ENCODE measurements at regions not wholly inside any gene's neighbourhood (a gene's known extent, or its start where the extent isn't known, plus 50 kb on each side); places are given as distances from the start of the nearest gene placed in this dataset.
"Not testable (repeated sequence)": the region's sequence is repeated elsewhere in the genome, so short reads cannot be mapped to it uniquely, and the experiment has no call there.

- Histone ChIP-seq H3K9ac (ENCODE audit: low read depth, low read length) (no peak overlapping the region), H3K27me3 (ENCODE audit: insufficient read depth, low read length) (no peaks in the 10 kb centered on the region), H3K27ac (ENCODE audit: low read depth, low read length) (no peak overlapping the region), H3K4me3 (ENCODE audit: low read length) (no peak overlapping the region), H3K4me1 (ENCODE audit: insufficient read depth, low read length) (no peaks in the 10 kb centered on the region), H3K9me3 (ENCODE audit: insufficient read depth, low read depth, low read length) (no peaks in the 10 kb centered on the region), H3K36me3 (ENCODE audit: insufficient read depth, low read length) (no peaks in the 10 kb centered on the region)
- WGBS: 90% methylated on average over 12 of the region's 12 CpGs
These were observed 293.4 kb upstream of the RNF32 start for GRCh38 chr7:156347132-156347531.

GRCh38 chr7:156344595-156344994 is 296.0 kb upstream of the RNF32 start:
- no peak overlapping the region for H3K27ac ChIP-seq (ENCODE audit: low read depth, low read length)
- no peaks in the 10 kb centered on the region for H3K9me3 ChIP-seq (ENCODE audit: insufficient read depth, low read depth, low read length)
- H3K4me1 ChIP-seq (ENCODE audit: insufficient read depth, low read length): no peaks in the 10 kb centered on the region
- no peak overlapping the region for H3K9ac ChIP-seq (ENCODE audit: low read depth, low read length)
- no peak overlapping the region for H3K4me3 ChIP-seq (ENCODE audit: low read length)
- WGBS: 94% methylated on average over 3 of the region's 3 CpGs
- no peaks in the 10 kb centered on the region for H3K27me3 ChIP-seq (ENCODE audit: insufficient read depth, low read length)
- no peaks in the 10 kb centered on the region for H3K36me3 ChIP-seq (ENCODE audit: insufficient read depth, low read length)

GRCh38 chr7:156334636-156335035 is 305.9 kb upstream of the RNF32 start:
- WGBS: 94% methylated on average over 5 of the region's 5 CpGs

DNA sequence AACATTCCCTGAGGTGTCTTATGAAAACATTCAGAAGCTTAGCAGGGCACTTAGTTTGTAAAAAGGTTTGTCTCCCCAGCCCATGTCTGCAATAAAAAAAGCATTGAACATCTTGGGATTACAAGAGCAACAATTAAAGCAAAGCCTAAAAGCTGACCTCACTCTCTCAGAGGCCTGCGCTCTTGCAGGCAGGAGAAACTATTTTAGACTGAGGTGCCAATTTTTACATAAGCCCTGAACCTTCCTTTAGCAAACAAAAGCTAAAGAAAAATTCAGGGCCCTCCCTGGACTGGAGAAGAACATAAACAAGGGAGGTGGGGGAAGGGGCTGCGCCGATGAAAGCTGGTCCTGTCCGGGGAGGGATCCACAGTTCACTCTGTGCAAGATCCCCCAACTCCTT is 312.7 kb upstream of the RNF32 start:
- Histone ChIP-seq H3K27ac (ENCODE audit: low read depth, low read length) (no peak overlapping the region), H3K9ac (ENCODE audit: low read depth, low read length) (no peak overlapping the region), H3K36me3 (ENCODE audit: insufficient read depth, low read length) (no peaks in the 10 kb centered on the region), H3K4me3 (ENCODE audit: low read length) (no peak overlapping the region), H3K9me3 (ENCODE audit: insufficient read depth, low read depth, low read length) (no peaks in the 10 kb centered on the region), H3K4me1 (ENCODE audit: insufficient read depth, low read length) (peaks cover 6% of the 10 kb centered on the region; the same call in 1 of the 2 replicates), H3K27me3 (ENCODE audit: insufficient read depth, low read length) (no peaks in the 10 kb centered on the region)
- 88% methylated on average over 4 of the region's 4 CpGs for WGBS

More at GRCh38 chr7:156334636-156335035, 305.9 kb upstream of the RNF32 start:
- Histone ChIP-seq H3K9me3 (ENCODE audit: insufficient read depth, low read depth, low read length) (no peaks in the 10 kb centered on the region), H3K9ac (ENCODE audit: low read depth, low read length) (no peak overlapping the region), H3K36me3 (ENCODE audit: insufficient read depth, low read length) (no peaks in the 10 kb centered on the region), H3K4me3 (ENCODE audit: low read length) (no peak overlapping the region), H3K27ac (ENCODE audit: low read depth, low read length) (no peak overlapping the region), H3K27me3 (ENCODE audit: insufficient read depth, low read length) (no peaks in the 10 kb centered on the region), H3K4me1 (ENCODE audit: insufficient read depth, low read length) (peaks cover 6% of the 10 kb centered on the region; the same call in 1 of the 2 replicates)

- Histone ChIP-seq H3K4me3 (ENCODE audit: low read length) (no peak overlapping the region), H3K27ac (ENCODE audit: low read depth, low read length) (no peak overlapping the region), H3K27me3 (ENCODE audit: insufficient read depth, low read length) (no peaks in the 10 kb centered on the region), H3K36me3 (ENCODE audit: insufficient read depth, low read length) (no peaks in the 10 kb centered on the region), H3K9me3 (ENCODE audit: insufficient read depth, low read depth, low read length) (no peaks in the 10 kb centered on the region), H3K9ac (ENCODE audit: low read depth, low read length) (no peak overlapping the region), H3K4me1 (ENCODE audit: insufficient read depth, low read length) (peaks cover 6% of the 10 kb centered on the region; the same call in 1 of the 2 replicates)
- WGBS: 70% methylated on average over 2 of the region's 2 CpGs
These were observed 313.1 kb upstream of the RNF32 start for GRCh38 chr7:156327474-156327873.

GRCh38 chr7:156324201-156324600 is 316.4 kb upstream of the RNF32 start:
- Histone ChIP-seq H3K27me3 (ENCODE audit: insufficient read depth, low read length) (no peaks in the 10 kb centered on the region), H3K9me3 (ENCODE audit: insufficient read depth, low read depth, low read length) (no peaks in the 10 kb centered on the region), H3K9ac (ENCODE audit: low read depth, low read length) (no peak overlapping the region), H3K27ac (ENCODE audit: low read depth, low read length) (no peak overlapping the region), H3K4me1 (ENCODE audit: insufficient read depth, low read length) (peaks cover 6% of the 10 kb centered on the region; the same call in 1 of the 2 replicates), H3K4me3 (ENCODE audit: low read length) (no peak overlapping the region), H3K36me3 (ENCODE audit: insufficient read depth, low read length) (no peaks in the 10 kb centered on the region)
- WGBS: no CpG with 5 or more reads among the region's 1 CpG

GRCh38 chr7:156321430-156321829 is 319.1 kb upstream of the RNF32 start:
- not testable (repeated sequence) for H3K9me3 ChIP-seq (ENCODE audit: insufficient read depth, low read depth, low read length); H3K27me3 ChIP-seq (ENCODE audit: insufficient read depth, low read length); H3K9ac ChIP-seq (ENCODE audit: low read depth, low read length); H3K27ac ChIP-seq (ENCODE audit: low read depth, low read length); H3K4me3 ChIP-seq (ENCODE audit: low read length); H3K4me1 ChIP-seq (ENCODE audit: insufficient read depth, low read length); H3K36me3 ChIP-seq (ENCODE audit: insufficient read depth, low read length)
- WGBS: 83% methylated on average over 1 of the region's 1 CpG

DNA sequence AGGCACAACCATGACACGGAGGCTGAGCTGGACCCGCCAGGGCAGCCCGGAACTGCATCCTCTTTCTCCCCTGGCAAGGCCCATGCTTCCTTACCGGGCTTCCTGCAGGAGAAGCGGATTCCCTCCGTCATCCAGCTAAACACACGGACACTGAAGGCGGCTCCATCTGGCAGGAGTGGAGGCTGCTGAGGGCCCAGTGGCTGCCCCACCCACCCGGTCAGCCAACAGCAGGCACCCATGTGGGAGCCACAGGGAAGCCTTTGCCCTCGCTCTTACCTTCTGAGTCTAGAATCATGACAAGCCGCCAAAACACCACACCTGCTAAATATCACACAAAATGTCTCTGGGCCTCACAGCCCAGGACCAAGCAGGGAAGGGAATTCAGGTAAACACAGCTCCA is 321.6 kb upstream of the RNF32 start:
- Histone ChIP-seq H3K9me3 (ENCODE audit: insufficient read depth, low read depth, low read length) (no peaks in the 10 kb centered on the region), H3K36me3 (ENCODE audit: insufficient read depth, low read length) (no peaks in the 10 kb centered on the region), H3K27ac (ENCODE audit: low read depth, low read length) (no peak overlapping the region), H3K4me3 (ENCODE audit: low read length) (no peak overlapping the region), H3K9ac (ENCODE audit: low read depth, low read length) (no peak overlapping the region), H3K4me1 (ENCODE audit: insufficient read depth, low read length) (no peaks in the 10 kb centered on the region), H3K27me3 (ENCODE audit: insufficient read depth, low read length) (no peaks in the 10 kb centered on the region)
- WGBS: 93% methylated on average over 11 of the region's 11 CpGs

DNA sequence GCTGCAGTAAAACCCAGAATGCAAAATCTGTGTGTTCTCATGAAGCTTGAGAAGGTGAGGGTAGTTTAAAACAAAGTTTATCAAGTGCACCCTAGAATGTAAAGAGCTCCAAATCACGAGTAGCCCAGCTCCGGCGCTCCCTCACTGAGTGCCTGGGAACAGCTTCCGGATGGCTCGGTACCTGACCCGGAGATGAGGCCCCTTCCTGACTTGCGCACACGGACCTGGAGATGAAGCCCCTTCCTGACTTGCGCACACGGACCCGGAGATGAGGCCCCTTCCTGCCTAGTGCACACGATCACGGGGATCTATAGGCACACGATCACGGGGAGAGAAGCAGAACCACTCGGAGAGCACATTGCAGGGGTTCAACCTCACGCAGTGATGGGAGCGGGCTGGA is 322.1 kb upstream of the RNF32 start:
- Histone ChIP-seq H3K9me3 (ENCODE audit: insufficient read depth, low read depth, low read length) (no peaks in the 10 kb centered on the region), H3K27ac (ENCODE audit: low read depth, low read length) (no peak overlapping the region), H3K9ac (ENCODE audit: low read depth, low read length) (no peak overlapping the region), H3K27me3 (ENCODE audit: insufficient read depth, low read length) (no peaks in the 10 kb centered on the region), H3K4me1 (ENCODE audit: insufficient read depth, low read length) (no peaks in the 10 kb centered on the region), H3K4me3 (ENCODE audit: low read length) (no peak overlapping the region), H3K36me3 (ENCODE audit: insufficient read depth, low read length) (no peaks in the 10 kb centered on the region)
- WGBS: 94% methylated on average over 18 of the region's 18 CpGs

DNA sequence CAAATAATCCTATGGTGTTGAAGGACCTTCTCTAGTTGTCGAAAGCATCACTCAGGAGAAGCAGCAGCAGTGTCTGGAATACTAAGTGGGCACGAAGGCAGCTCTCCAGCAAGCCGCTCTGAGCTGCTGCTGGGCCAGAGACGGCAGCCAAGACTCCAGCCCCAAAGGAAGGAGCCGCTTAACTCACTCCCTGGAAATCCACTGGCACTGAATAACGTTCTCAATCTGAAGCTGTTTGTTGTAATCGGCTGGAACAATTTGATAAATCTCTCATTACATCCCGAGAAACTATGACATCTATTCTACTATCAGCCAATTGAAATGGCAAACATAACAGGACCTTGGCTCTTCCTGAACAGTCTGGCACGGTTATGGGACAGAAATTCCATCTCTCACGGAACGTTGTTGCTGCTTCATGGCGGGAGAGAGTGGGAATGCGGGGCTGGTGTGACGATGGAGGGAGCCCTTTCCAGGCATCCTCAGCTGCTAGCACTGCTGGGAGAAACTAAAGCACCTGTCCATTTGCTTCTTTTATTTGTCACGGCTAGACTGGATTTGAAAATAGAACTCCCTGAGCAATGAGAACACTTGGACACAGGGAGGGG is 331.5 kb upstream of the RNF32 start:
- Histone ChIP-seq H3K36me3 (ENCODE audit: insufficient read depth, low read length) (no peaks in the 10 kb centered on the region), H3K27me3 (ENCODE audit: insufficient read depth, low read length) (no peaks in the 10 kb centered on the region), H3K9me3 (ENCODE audit: insufficient read depth, low read depth, low read length) (no peaks in the 10 kb centered on the region), H3K27ac (ENCODE audit: low read depth, low read length) (no peak overlapping the region), H3K4me1 (ENCODE audit: insufficient read depth, low read length) (no peaks in the 10 kb centered on the region), H3K9ac (ENCODE audit: low read depth, low read length) (no peak overlapping the region), H3K4me3 (ENCODE audit: low read length) (no peak overlapping the region)
- WGBS: 94% methylated on average over 15 of the region's 15 CpGs

DNA sequence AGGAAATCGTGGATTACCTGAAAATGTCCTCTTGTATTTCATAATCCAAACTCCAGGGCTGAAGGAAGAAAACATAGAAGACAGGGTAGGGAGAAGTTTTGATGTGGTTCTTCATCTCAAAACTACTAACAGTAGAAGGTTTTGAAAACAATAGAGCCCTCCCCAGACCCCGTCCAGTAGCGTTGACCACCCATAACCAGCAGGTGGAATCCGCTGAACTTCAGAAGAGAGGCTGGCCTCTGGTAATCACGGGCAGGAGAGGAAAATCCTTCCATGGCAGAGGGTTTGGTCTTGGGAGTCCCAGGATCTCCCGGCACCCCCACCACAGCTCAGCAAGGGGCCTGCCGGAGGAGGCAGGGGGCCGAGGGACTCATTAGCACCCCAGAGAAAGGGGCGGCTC is 333.4 kb upstream of the RNF32 start:
- WGBS: 82% methylated on average over 9 of the region's 9 CpGs
- no peak overlapping the region for H3K27ac ChIP-seq (ENCODE audit: low read depth, low read length)
- H3K27me3 ChIP-seq (ENCODE audit: insufficient read depth, low read length): no peaks in the 10 kb centered on the region

DNA sequence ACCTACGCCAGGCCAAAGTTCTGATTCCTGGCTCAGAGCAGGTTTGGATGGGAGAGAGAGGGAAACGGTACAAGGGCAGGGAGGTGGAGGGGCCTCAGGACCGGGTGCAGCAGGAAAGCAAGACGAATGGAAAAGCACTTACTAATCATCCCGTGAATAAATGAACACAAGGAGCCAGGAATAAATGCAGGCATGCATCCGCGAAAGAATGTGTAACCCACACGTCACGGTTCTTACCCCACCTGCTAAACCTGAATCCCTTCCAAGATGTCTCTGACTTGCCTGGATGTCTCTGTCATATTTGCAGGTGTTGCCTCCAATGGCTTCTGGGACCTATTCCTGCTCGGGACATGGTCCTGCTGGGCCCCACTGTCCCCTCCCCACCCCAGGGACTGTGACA is 335.2 kb upstream of the RNF32 start:
- 92% methylated on average over 10 of the region's 10 CpGs for WGBS
- Histone ChIP-seq H3K9me3 (ENCODE audit: insufficient read depth, low read depth, low read length) (no peaks in the 10 kb centered on the region), H3K9ac (ENCODE audit: low read depth, low read length) (no peak overlapping the region), H3K27ac (ENCODE audit: low read depth, low read length) (no peak overlapping the region), H3K4me1 (ENCODE audit: insufficient read depth, low read length) (no peaks in the 10 kb centered on the region), H3K27me3 (ENCODE audit: insufficient read depth, low read length) (no peaks in the 10 kb centered on the region), H3K4me3 (ENCODE audit: low read length) (no peak overlapping the region), H3K36me3 (ENCODE audit: insufficient read depth, low read length) (no peaks in the 10 kb centered on the region)

More for the DNA sequence above, 333.4 kb upstream of the RNF32 start:
- Histone ChIP-seq H3K9ac (ENCODE audit: low read depth, low read length) (no peak overlapping the region), H3K9me3 (ENCODE audit: insufficient read depth, low read depth, low read length) (no peaks in the 10 kb centered on the region), H3K4me3 (ENCODE audit: low read length) (no peak overlapping the region), H3K36me3 (ENCODE audit: insufficient read depth, low read length) (no peaks in the 10 kb centered on the region), H3K4me1 (ENCODE audit: insufficient read depth, low read length) (no peaks in the 10 kb centered on the region)

Measured in HUES64 (cell line).